ENCODE measurements at regions not wholly inside any gene's neighbourhood (a gene's known extent, or its start where the extent isn't known, plus 50 kb on each side); places are given as distances from the start of the nearest gene placed in this dataset.
"Not testable (repeated sequence)": the region's sequence is repeated elsewhere in the genome, so short reads cannot be mapped to it uniquely, and the experiment has no call there.

GRCh38 chr4:42205541-42205940 lies 53.1 kb upstream of the BEND4 start:
- ATAC-seq: no peak
- no peaks in the 10 kb centered on the region for H3K9me3 Mint-ChIP-seq (ENCODE audit: insufficient read depth)
- H3K27ac Mint-ChIP-seq: no peak overlapping the region
- no peak overlapping the region for H3K4me3 Mint-ChIP-seq
- H3K4me1 Mint-ChIP-seq (ENCODE audit: low read depth): no peaks in the 10 kb centered on the region
- ChIA-PET CTCF (interaction anchor here (0.9 kb wide), 1 partner anchor 39 kb away, joined by 3 read pairs; no protein-coding TSS in a partner anchor), POLR2A (no interaction called here)
- no peak for DNase-seq
- peaks cover 2% of the 10 kb centered on the region for H3K27me3 Mint-ChIP-seq (ENCODE audit: low read depth)
- H3K36me3 Mint-ChIP-seq (ENCODE audit: low read depth): no peaks in the 10 kb centered on the region

GRCh38 chr4:42216664-42217063 lies 64.2 kb upstream of the BEND4 start:
- POLR2A ChIA-PET: no interaction called here
- H3K9me3 Mint-ChIP-seq (ENCODE audit: insufficient read depth): no peaks in the 10 kb centered on the region
- no peaks in the 10 kb centered on the region for H3K27me3 Mint-ChIP-seq (ENCODE audit: low read depth)
- no peak overlapping the region for H3K27ac Mint-ChIP-seq
- ATAC-seq: no peak
- CTCF ChIA-PET: no interaction called here
- DNase-seq: no peak
- H3K4me1 Mint-ChIP-seq (ENCODE audit: low read depth): no peaks in the 10 kb centered on the region
- H3K36me3 Mint-ChIP-seq (ENCODE audit: low read depth): no peaks in the 10 kb centered on the region
- no peak overlapping the region for H3K4me3 Mint-ChIP-seq

- ATAC-seq: no peak
- Mint-ChIP-seq H3K4me3 (no peak overlapping the region), H3K9me3 (ENCODE audit: insufficient read depth) (no peaks in the 10 kb centered on the region), H3K4me1 (ENCODE audit: low read depth) (no peaks in the 10 kb centered on the region), H3K36me3 (ENCODE audit: low read depth) (no peaks in the 10 kb centered on the region), H3K27ac (no peak overlapping the region), H3K27me3 (ENCODE audit: low read depth) (no peaks in the 10 kb centered on the region)
- CTCF ChIA-PET: no interaction called here
- no peak for DNase-seq
- POLR2A ChIA-PET: no interaction called here
Observed at GRCh38 chr4:42225286-42225685, 72.8 kb upstream of the BEND4 start.

GRCh38 chr4:42234817-42235216 lies 82.4 kb upstream of the BEND4 start:
- no peak for DNase-seq
- no peak for ATAC-seq

GRCh38 chr4:42235304-42236021 lies 83.0 kb upstream of the BEND4 start:
- H3K9me3 Mint-ChIP-seq (ENCODE audit: insufficient read depth): no peaks in the 10 kb centered on the region
- H3K36me3 Mint-ChIP-seq (ENCODE audit: low read depth): no peaks in the 10 kb centered on the region
- ChIA-PET CTCF (no interaction called here), POLR2A (no interaction called here)
- H3K27me3 Mint-ChIP-seq (ENCODE audit: low read depth): peaks cover 4% of the 10 kb centered on the region
- ATAC-seq: no peak
- no peak for DNase-seq
- H3K4me1 Mint-ChIP-seq (ENCODE audit: low read depth): no peaks in the 10 kb centered on the region
- H3K27ac Mint-ChIP-seq: no peak overlapping the region
- H3K4me3 Mint-ChIP-seq: no peak overlapping the region

More at GRCh38 chr4:42234817-42235216, 82.4 kb upstream of the BEND4 start:
- Mint-ChIP-seq H3K27me3 (ENCODE audit: low read depth) (peaks cover 4% of the 10 kb centered on the region), H3K4me3 (no peak overlapping the region), H3K9me3 (ENCODE audit: insufficient read depth) (no peaks in the 10 kb centered on the region), H3K36me3 (ENCODE audit: low read depth) (no peaks in the 10 kb centered on the region), H3K4me1 (ENCODE audit: low read depth) (no peaks in the 10 kb centered on the region), H3K27ac (no peak overlapping the region)
- ChIA-PET POLR2A (no interaction called here), CTCF (no interaction called here)

GRCh38 chr4:42237010-42237409 lies 84.6 kb upstream of the BEND4 start:
- Mint-ChIP-seq H3K9me3 (ENCODE audit: insufficient read depth) (no peaks in the 10 kb centered on the region), H3K36me3 (ENCODE audit: low read depth) (no peaks in the 10 kb centered on the region), H3K4me1 (ENCODE audit: low read depth) (no peaks in the 10 kb centered on the region), H3K27ac (no peak overlapping the region), H3K4me3 (no peak overlapping the region), H3K27me3 (ENCODE audit: low read depth) (peaks cover 4% of the 10 kb centered on the region)
- ATAC-seq (no peak), DNase-seq (no peak)
- POLR2A ChIA-PET: no interaction called here
- CTCF ChIA-PET: no interaction called here

GRCh38 chr4:42237451-42237850 lies 85.0 kb upstream of the BEND4 start:
- Mint-ChIP-seq H3K27ac (no peak overlapping the region), H3K4me3 (no peak overlapping the region), H3K4me1 (ENCODE audit: low read depth) (no peaks in the 10 kb centered on the region), H3K36me3 (ENCODE audit: low read depth) (no peaks in the 10 kb centered on the region), H3K27me3 (ENCODE audit: low read depth) (peaks cover 4% of the 10 kb centered on the region), H3K9me3 (ENCODE audit: insufficient read depth) (no peaks in the 10 kb centered on the region)
- no peak for ATAC-seq
- DNase-seq: no peak
- ChIA-PET CTCF (no interaction called here), POLR2A (no interaction called here)

GRCh38 chr4:42248972-42249371 lies 96.5 kb upstream of the BEND4 start:
- ATAC-seq (no peak), DNase-seq (no peak)
- no peaks in the 10 kb centered on the region for H3K36me3 Mint-ChIP-seq (ENCODE audit: low read depth)
- no peaks in the 10 kb centered on the region for H3K9me3 Mint-ChIP-seq (ENCODE audit: insufficient read depth)
- H3K4me1 Mint-ChIP-seq (ENCODE audit: low read depth): no peaks in the 10 kb centered on the region
- POLR2A ChIA-PET: no interaction called here
- CTCF ChIA-PET: interaction anchor here (1.0 kb wide), 1 partner anchor 34 kb away, joined by 3 read pairs; no protein-coding TSS in a partner anchor
- H3K4me3 Mint-ChIP-seq: no peak overlapping the region
- H3K27me3 Mint-ChIP-seq (ENCODE audit: low read depth): peaks cover 3% of the 10 kb centered on the region
- H3K27ac Mint-ChIP-seq: no peak overlapping the region

- ChIA-PET POLR2A (no interaction called here), CTCF (no interaction called here)
- ATAC-seq (no peak), DNase-seq (no peak)
- H3K27me3 Mint-ChIP-seq (ENCODE audit: low read depth): peaks cover 2% of the 10 kb centered on the region
- H3K4me1 Mint-ChIP-seq (ENCODE audit: low read depth): no peaks in the 10 kb centered on the region
- no peaks in the 10 kb centered on the region for H3K9me3 Mint-ChIP-seq (ENCODE audit: insufficient read depth)
- H3K36me3 Mint-ChIP-seq (ENCODE audit: low read depth): no peaks in the 10 kb centered on the region
- H3K4me3 Mint-ChIP-seq: no peak overlapping the region
- no peak overlapping the region for H3K27ac Mint-ChIP-seq
Observed at GRCh38 chr4:42252315-42252714, 99.9 kb upstream of the BEND4 start.

- H3K9me3 Mint-ChIP-seq (ENCODE audit: insufficient read depth); H3K27ac Mint-ChIP-seq; ATAC-seq; H3K27me3 Mint-ChIP-seq (ENCODE audit: low read depth); CTCF ChIA-PET; H3K4me3 Mint-ChIP-seq; H3K4me1 Mint-ChIP-seq (ENCODE audit: low read depth); POLR2A ChIA-PET; DNase-seq; H3K36me3 Mint-ChIP-seq (ENCODE audit: low read depth): not testable (repeated sequence)
Observed at GRCh38 chr4:42257645-42258044, 105.2 kb upstream of the BEND4 start.

GRCh38 chr4:42262701-42263490 lies 110.4 kb upstream of the BEND4 start:
- no peaks in the 10 kb centered on the region for H3K4me1 Mint-ChIP-seq (ENCODE audit: low read depth)
- no peaks in the 10 kb centered on the region for H3K27me3 Mint-ChIP-seq (ENCODE audit: low read depth)
- DNase-seq (no peak), ATAC-seq (no peak)
- ChIA-PET POLR2A (no interaction called here), CTCF (no interaction called here)
- no peaks in the 10 kb centered on the region for H3K36me3 Mint-ChIP-seq (ENCODE audit: low read depth)
- no peak overlapping the region for H3K4me3 Mint-ChIP-seq
- no peaks in the 10 kb centered on the region for H3K9me3 Mint-ChIP-seq (ENCODE audit: insufficient read depth)
- H3K27ac Mint-ChIP-seq: no peak overlapping the region

- Mint-ChIP-seq H3K27ac (no peak overlapping the region), H3K4me3 (no peak overlapping the region), H3K36me3 (ENCODE audit: low read depth) (no peaks in the 10 kb centered on the region), H3K27me3 (ENCODE audit: low read depth) (no peaks in the 10 kb centered on the region), H3K9me3 (ENCODE audit: insufficient read depth) (no peaks in the 10 kb centered on the region), H3K4me1 (ENCODE audit: low read depth) (no peaks in the 10 kb centered on the region)
- POLR2A ChIA-PET: no interaction called here
- CTCF ChIA-PET: no interaction called here
- no peak for DNase-seq
- no peak for ATAC-seq
Observed at GRCh38 chr4:42265782-42266602, 113.5 kb upstream of the BEND4 start.
